NB4 (cell line): ENCODE measurements at regions not wholly inside any gene's neighbourhood (a gene's known extent, or its start where the extent isn't known, plus 50 kb on each side); places are given as distances from the start of the nearest gene placed in this dataset.

Experiments used
- CTCF ChIP-seq: IDR thresholded peaks from one replicate; pipeline ENCODE4 v1.5.1; 2012; ENCODE audit warnings: low read depth, low read length
- MAX ChIP-seq: IDR thresholded peaks from 2 replicates; pipeline ENCODE4 v1.6.1; 2011; ENCODE audit warnings: low read depth, low read length
- MYC ChIP-seq: IDR thresholded peaks from 2 replicates; pipeline ENCODE4 v1.6.1; 2011; ENCODE audit warnings: low read depth, low read length
- POLR2A ChIP-seq: IDR thresholded peaks from 2 replicates; pipeline ENCODE4 v1.6.1; 2011; ENCODE audit warnings: mild to moderate bottlenecking; ENCODE audit not compliant: insufficient read length; ENCODE audit errors: extremely low read depth

GRCh38 chr1:163561580-163562295 is 240.0 kb downstream of the NUF2 start:
- TF ChIP-seq CTCF: no peak
- no peak for TF ChIP-seq POLR2A
- no peak for TF ChIP-seq MAX
- TF ChIP-seq MYC: no peak
